ENCODE measurements at regions not wholly inside any gene's neighbourhood (a gene's known extent, or its start where the extent isn't known, plus 50 kb on each side); places are given as distances from the start of the nearest gene placed in this dataset.
"Not testable (repeated sequence)": the region's sequence is repeated elsewhere in the genome, so short reads cannot be mapped to it uniquely, and the experiment has no call there.

GRCh38 chr13:76823969-76824368 lies 62.2 kb downstream of the KCTD12 start:
- intact Hi-C loops (cut with DNase I), result no loop called here
- Histone ChIP-seq H3K27me3 (no peaks in the 10 kb centered on the region), H3K4me1 (ENCODE audit: insufficient read depth) (peaks cover 4% of the 10 kb centered on the region), H3K36me3 (no peaks in the 10 kb centered on the region), H3K27ac (no peak overlapping the region), H3K4me3 (no peak overlapping the region), H3K9me3 (no peaks in the 10 kb centered on the region)
- DNase-seq, result no peak
- TF ChIP-seq POLR2A (IDR thresholded peaks at IDR 0.05), result no peak

DNA sequence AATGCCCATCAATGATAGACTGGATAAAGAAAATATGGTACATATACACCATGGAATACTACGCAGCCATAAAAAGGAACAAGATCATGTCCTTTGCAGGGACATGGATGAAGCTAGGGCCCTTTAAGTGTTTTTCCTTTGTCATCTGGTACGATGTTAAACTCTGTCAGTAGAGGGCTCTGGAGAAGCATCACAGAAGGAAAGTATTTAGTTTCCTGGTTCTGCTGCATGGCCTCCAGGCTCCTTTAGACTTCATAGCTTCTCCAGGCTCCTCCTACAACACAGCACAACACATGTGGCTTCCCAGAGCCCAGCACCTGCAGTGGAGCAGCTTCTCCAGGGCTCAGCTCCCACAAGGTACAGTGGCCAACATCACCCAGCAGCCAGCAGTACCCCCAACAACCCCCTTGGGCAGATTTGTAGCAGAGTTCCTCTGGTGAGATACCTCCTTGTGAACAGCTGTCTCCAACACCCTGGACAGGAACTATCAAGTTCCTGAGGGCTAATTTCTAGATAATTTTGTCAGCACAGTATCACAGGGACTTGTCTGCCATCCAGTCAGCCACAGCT lies 63.4 kb downstream of the KCTD12 start:
- Histone ChIP-seq H3K9me3 (no peaks in the 10 kb centered on the region), H3K36me3 (no peaks in the 10 kb centered on the region), H3K4me1 (ENCODE audit: insufficient read depth) (no peaks in the 10 kb centered on the region), H3K27me3 (no peaks in the 10 kb centered on the region), H3K4me3 (no peak overlapping the region), H3K27ac (no peak overlapping the region)
- WGBS, 3 donors, result 59 to 80% (median 66%) methylated on average over 2 of the region's 2 CpGs
- DNase-seq, result no peak
- no peak for TF ChIP-seq EP300 (IDR thresholded peaks at IDR 0.05)
- no peak for TF ChIP-seq POLR2A (IDR thresholded peaks at IDR 0.05)
- TF ChIP-seq CTCF (IDR thresholded peaks at IDR 0.05), result no peak
- intact Hi-C loops (cut with DNase I), result no loop called here

- intact Hi-C loops (cut with DNase I); DNase-seq; H3K9me3 ChIP-seq; H3K27ac ChIP-seq; H3K27me3 ChIP-seq; H3K36me3 ChIP-seq; H3K4me1 ChIP-seq (ENCODE audit: insufficient read depth); H3K4me3 ChIP-seq: not testable (repeated sequence)
- 19 to 34% (median 19%) methylated on average over 1 of the region's 1 CpG for WGBS, 3 donors
Observed at GRCh38 chr13:76821222-76821621, 65.0 kb downstream of the KCTD12 start.

DNA sequence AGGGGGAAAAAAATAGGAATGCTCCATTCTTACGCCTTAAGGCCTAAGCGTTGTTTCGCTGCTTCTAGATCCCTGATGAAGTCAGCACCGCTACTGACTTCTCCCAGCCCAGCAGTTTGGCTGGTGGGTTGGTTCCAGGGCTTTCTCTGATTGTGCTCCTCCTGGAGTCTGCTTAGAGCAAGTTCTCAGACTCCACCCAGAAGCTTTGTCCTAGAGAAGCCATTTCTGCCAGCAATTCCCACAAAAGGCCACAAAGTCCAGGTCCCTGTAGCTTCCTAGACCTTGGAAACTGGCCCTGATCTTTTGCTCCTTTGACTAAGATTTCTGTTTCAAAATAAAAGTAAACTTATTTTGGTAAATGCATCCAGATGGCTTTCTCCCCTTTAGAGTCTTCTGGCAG lies 65.4 kb downstream of the KCTD12 start:
- H3K27me3 ChIP-seq, result no peaks in the 10 kb centered on the region
- no peak for TF ChIP-seq POLR2A (IDR thresholded peaks at IDR 0.05)
- no peak for TF ChIP-seq EP300 (IDR thresholded peaks at IDR 0.05)
- TF ChIP-seq CTCF (IDR thresholded peaks at IDR 0.05), result no peak
- no peak overlapping the region for H3K4me3 ChIP-seq
- H3K4me1 ChIP-seq (ENCODE audit: insufficient read depth), result no peaks in the 10 kb centered on the region
- no peaks in the 10 kb centered on the region for H3K36me3 ChIP-seq
- intact Hi-C loops (cut with DNase I), result no loop called here
- WGBS, 3 donors, result 70 to 85% (median 77%) methylated on average over 4 of the region's 4 CpGs
- no peak overlapping the region for H3K27ac ChIP-seq
- DNase-seq, result peak in 4 of 5 donors; percentile 35 to 47 (median 40)
- H3K9me3 ChIP-seq, result no peaks in the 10 kb centered on the region

DNA sequence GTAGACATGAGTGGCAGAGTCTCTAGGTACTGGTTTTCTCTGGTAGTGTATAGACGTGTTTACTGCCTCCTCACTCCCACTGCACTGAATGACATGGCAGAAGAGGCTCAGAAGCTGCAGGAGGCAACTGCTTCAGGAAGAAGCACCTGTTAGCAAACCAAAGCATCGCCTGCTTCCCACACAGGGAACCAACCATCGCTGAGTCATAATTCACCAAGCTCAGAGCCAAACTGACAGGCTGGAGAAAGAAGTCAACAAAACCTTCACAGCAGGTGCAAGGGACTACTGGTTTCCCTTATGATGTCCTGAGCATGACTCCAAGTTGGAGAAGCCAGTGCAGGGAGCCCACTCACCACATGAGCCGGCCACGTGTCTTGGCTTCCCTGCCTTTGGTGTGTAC lies 69.8 kb downstream of the KCTD12 start:
- Histone ChIP-seq H3K27me3 (no peaks in the 10 kb centered on the region), H3K36me3 (no peaks in the 10 kb centered on the region), H3K4me3 (no peak overlapping the region), H3K4me1 (ENCODE audit: insufficient read depth) (no peaks in the 10 kb centered on the region), H3K9me3 (no peaks in the 10 kb centered on the region), H3K27ac (no peak overlapping the region)
- 92 to 96% (median 93%) methylated on average over 5 of the region's 5 CpGs for WGBS, 3 donors
- TF ChIP-seq POLR2A (IDR thresholded peaks at IDR 0.05) (no peak), EP300 (IDR thresholded peaks at IDR 0.05) (no peak), CTCF (IDR thresholded peaks at IDR 0.05) (no peak)
- intact Hi-C loops (cut with DNase I), result no loop called here
- no peak for DNase-seq

Measured in ovary (tissue), 7 donors.